ENCODE measurements at regions not wholly inside any gene's neighbourhood (a gene's known extent, or its start where the extent isn't known, plus 50 kb on each side); places are given as distances from the start of the nearest gene placed in this dataset.

DNA sequence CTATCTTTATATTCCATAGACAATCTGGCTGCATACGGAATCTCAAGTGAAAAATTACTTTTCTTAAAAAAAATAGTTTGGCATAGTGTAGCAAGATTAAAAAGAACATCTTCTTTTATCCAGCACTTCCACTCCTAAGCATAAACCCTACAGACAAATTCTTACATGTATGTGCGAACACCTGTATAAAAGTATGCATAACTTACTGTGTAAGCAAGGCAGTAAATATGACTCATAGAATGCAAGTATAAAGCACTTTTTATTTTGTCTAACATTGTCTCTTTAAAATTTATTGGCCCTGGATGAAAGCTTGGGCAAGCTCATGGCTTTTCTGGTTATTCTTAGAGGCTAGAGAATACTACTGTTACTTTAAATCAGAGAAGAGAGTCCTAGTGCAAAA is 86.4 kb downstream of the MSX2 start:
- no peak for TF ChIP-seq EZH2 (IDR thresholded peaks at IDR 0.05; ENCODE audit: low read length, unreplicated experiment)
- TF ChIP-seq, protein P1, sequence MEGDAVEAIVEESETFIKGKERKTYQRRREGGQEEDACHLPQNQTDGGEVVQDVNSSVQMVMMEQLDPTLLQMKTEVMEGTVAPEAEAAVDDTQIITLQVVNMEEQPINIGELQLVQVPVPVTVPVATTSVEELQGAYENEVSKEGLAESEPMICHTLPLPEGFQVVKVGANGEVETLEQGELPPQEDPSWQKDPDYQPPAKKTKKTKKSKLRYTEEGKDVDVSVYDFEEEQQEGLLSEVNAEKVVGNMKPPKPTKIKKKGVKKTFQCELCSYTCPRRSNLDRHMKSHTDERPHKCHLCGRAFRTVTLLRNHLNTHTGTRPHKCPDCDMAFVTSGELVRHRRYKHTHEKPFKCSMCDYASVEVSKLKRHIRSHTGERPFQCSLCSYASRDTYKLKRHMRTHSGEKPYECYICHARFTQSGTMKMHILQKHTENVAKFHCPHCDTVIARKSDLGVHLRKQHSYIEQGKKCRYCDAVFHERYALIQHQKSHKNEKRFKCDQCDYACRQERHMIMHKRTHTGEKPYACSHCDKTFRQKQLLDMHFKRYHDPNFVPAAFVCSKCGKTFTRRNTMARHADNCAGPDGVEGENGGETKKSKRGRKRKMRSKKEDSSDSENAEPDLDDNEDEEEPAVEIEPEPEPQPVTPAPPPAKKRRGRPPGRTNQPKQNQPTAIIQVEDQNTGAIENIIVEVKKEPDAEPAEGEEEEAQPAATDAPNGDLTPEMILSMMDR (conservative IDR thresholded peaks at IDR 0.05; ENCODE audit: low read depth, low read length) = no peak
- no peak for TF ChIP-seq EZH2phosphoT487 (IDR thresholded peaks at IDR 0.05; ENCODE audit: borderline replicate concordance, low read length)
